ENCODE measurements at regions not wholly inside any gene's neighbourhood (a gene's known extent, or its start where the extent isn't known, plus 50 kb on each side); places are given as distances from the start of the nearest gene placed in this dataset.

- TF ChIP-seq POLR2AphosphoS5 (IDR thresholded peaks at IDR 0.05; ENCODE audit: low read depth, low read length) (no peak), TAF1 (IDR thresholded peaks at IDR 0.05; ENCODE audit: borderline replicate concordance, insufficient read depth, low read length) (no peak), FOXP2 (optimal IDR thresholded peaks at IDR 0.05; ENCODE audit: borderline replicate concordance, extremely low read depth, extremely low read length, insufficient read depth) (no peak), REST (IDR thresholded peaks at IDR 0.05; ENCODE audit: insufficient read depth in 1 of 2, low read depth in 2 of 2, low read length in 2 of 2) (no peak), SIN3A (IDR thresholded peaks at IDR 0.05; ENCODE audit: borderline replicate concordance, insufficient read depth, low read length) (no peak)
Measured at GRCh38 chr11:104665641-104666040, 232.6 kb downstream of the CASP12 start.

- TF ChIP-seq TAF1 (IDR thresholded peaks at IDR 0.05; ENCODE audit: borderline replicate concordance, insufficient read depth, low read length) (no peak), REST (IDR thresholded peaks at IDR 0.05; ENCODE audit: insufficient read depth in 1 of 2, low read depth in 2 of 2, low read length in 2 of 2) (no peak), SIN3A (IDR thresholded peaks at IDR 0.05; ENCODE audit: borderline replicate concordance, insufficient read depth, low read length) (no peak), FOXP2 (optimal IDR thresholded peaks at IDR 0.05; ENCODE audit: borderline replicate concordance, extremely low read depth, extremely low read length, insufficient read depth) (no peak), POLR2AphosphoS5 (IDR thresholded peaks at IDR 0.05; ENCODE audit: low read depth, low read length) (no peak)
Measured at GRCh38 chr11:104663190-104664140, 234.8 kb downstream of the CASP12 start.

GRCh38 chr11:104661901-104662300 is 236.4 kb downstream of the CASP12 start:
- TF ChIP-seq TAF1 (IDR thresholded peaks at IDR 0.05; ENCODE audit: borderline replicate concordance, insufficient read depth, low read length) (no peak), POLR2AphosphoS5 (IDR thresholded peaks at IDR 0.05; ENCODE audit: low read depth, low read length) (no peak), SIN3A (IDR thresholded peaks at IDR 0.05; ENCODE audit: borderline replicate concordance, insufficient read depth, low read length) (no peak), FOXP2 (optimal IDR thresholded peaks at IDR 0.05; ENCODE audit: borderline replicate concordance, extremely low read depth, extremely low read length, insufficient read depth) (no peak), REST (IDR thresholded peaks at IDR 0.05; ENCODE audit: insufficient read depth in 1 of 2, low read depth in 2 of 2, low read length in 2 of 2) (no peak)

- no peak for TF ChIP-seq TAF1 (IDR thresholded peaks at IDR 0.05; ENCODE audit: borderline replicate concordance, insufficient read depth, low read length)
- TF ChIP-seq REST (IDR thresholded peaks at IDR 0.05; ENCODE audit: insufficient read depth in 1 of 2, low read depth in 2 of 2, low read length in 2 of 2): no peak
- TF ChIP-seq FOXP2 (optimal IDR thresholded peaks at IDR 0.05; ENCODE audit: borderline replicate concordance, extremely low read depth, extremely low read length, insufficient read depth): no peak
- no peak for TF ChIP-seq SIN3A (IDR thresholded peaks at IDR 0.05; ENCODE audit: borderline replicate concordance, insufficient read depth, low read length)
- TF ChIP-seq POLR2AphosphoS5 (IDR thresholded peaks at IDR 0.05; ENCODE audit: low read depth, low read length): no peak
Measured at GRCh38 chr11:104661471-104661870, 236.8 kb downstream of the CASP12 start.
